ENCODE measurements at regions not wholly inside any gene's neighbourhood (a gene's known extent, or its start where the extent isn't known, plus 50 kb on each side); places are given as distances from the start of the nearest gene placed in this dataset.

- TF ChIP-seq CTCF (IDR thresholded peaks at IDR 0.05; ENCODE audit: insufficient read depth, low read depth, low read length): no peak
- no peak for TF ChIP-seq EZH2 (IDR thresholded peaks at IDR 0.05; ENCODE audit: insufficient read depth, low read length)
These were observed 172.8 kb downstream of the PDHA2 start for GRCh38 chr4:96012687-96013086.
